Neural progenitor cell (in vitro differentiated cells): ENCODE measurements at regions not wholly inside any gene's neighbourhood (a gene's known extent, or its start where the extent isn't known, plus 50 kb on each side); places are given as distances from the start of the nearest gene placed in this dataset.

Source experiments
- DNase-seq: peaks from one replicate; pipeline ENCODE4 v3.0.0-alpha.2; 2016; ENCODE audit warnings: low spot score
- H2AFZ ChIP-seq: fragments of 200-600 bp; sonication (generic); replicated peaks from 2 replicates; pipeline ENCODE4 v1.6.1; 2016; ENCODE audit warnings: antibody characterized with exemption
- H3F3A ChIP-seq: fragments of 200-600 bp; sonication (generic); 2 replicates; pipeline ENCODE4 v1.6.1; 2016; ENCODE audit warnings: antibody characterized with exemption, low read depth
- H3K27ac ChIP-seq: fragments of 200-600 bp; sonication (generic); 2 replicates; pipeline ENCODE4 v1.5.1; 2016; ENCODE audit warnings: mild to moderate bottlenecking
- H3K27me3 ChIP-seq: fragments of 200-600 bp; sonication (generic); 2 replicates; pipeline ENCODE4 v1.6.1; 2016; ENCODE audit warnings: mild to moderate bottlenecking, moderate library complexity
- H3K36me3 ChIP-seq: fragments of 200-600 bp; sonication (generic); 2 replicates; pipeline ENCODE4 v1.5.1; 2016
- H3K4me1 ChIP-seq: fragments of 200-600 bp; sonication (generic); 2 replicates; pipeline ENCODE4 v1.6.1; 2016; ENCODE audit warnings: mixed run types
- H3K4me2 ChIP-seq: fragments of 200-600 bp; sonication (generic); 2 replicates; pipeline ENCODE4 v1.6.1; 2016
- H3K4me3 ChIP-seq: fragments of 200-600 bp; sonication (generic); 2 replicates; pipeline ENCODE4 v1.5.1; 2016
- H3K79me2 ChIP-seq: fragments of 200-600 bp; sonication (generic); 2 replicates; pipeline ENCODE4 v1.6.1; 2016; ENCODE audit warnings: low read depth
- H3K9ac ChIP-seq: fragments of 200-600 bp; sonication (generic); 2 replicates; pipeline ENCODE4 v1.6.1; 2016
- H3K9me3 ChIP-seq: fragments of 200-600 bp; sonication (generic); 2 replicates; pipeline ENCODE4 v1.5.1; 2016; ENCODE audit warnings: low read depth
- H4K20me1 ChIP-seq: fragments of 200-600 bp; sonication (generic); 2 replicates; pipeline ENCODE4 v1.6.1; 2016; ENCODE audit warnings: low read depth
- H3K27ac Mint-ChIP-seq: 3 replicates; pipeline ENCODE4 v1.8.0; 2021; ENCODE audit warnings: mixed read lengths
- H3K27me3 Mint-ChIP-seq: 2 replicates; pipeline ENCODE4 v1.8.0; 2022; ENCODE audit warnings: low read depth, mild to moderate bottlenecking, inconsistent platforms, moderate library complexity, mixed read lengths; ENCODE audit not compliant: insufficient read depth
- H3K36me3 Mint-ChIP-seq: 3 replicates; pipeline ENCODE4 v1.8.0; 2021; ENCODE audit warnings: mixed read lengths
- H3K4me1 Mint-ChIP-seq: 3 replicates; pipeline ENCODE4 v1.8.0; 2021; ENCODE audit warnings: mixed read lengths
- H3K4me3 Mint-ChIP-seq: 3 replicates; pipeline ENCODE4 v1.8.0; 2021; ENCODE audit warnings: mild to moderate bottlenecking, moderate library complexity, mixed read lengths
- H3K9me3 Mint-ChIP-seq: 3 replicates; pipeline ENCODE4 v1.8.0; 2020; ENCODE audit warnings: mixed read lengths
- EZH2 ChIP-seq: fragments of 200-600 bp; sonication (generic); IDR thresholded peaks from 2 replicates; pipeline ENCODE4 v1.6.1; 2017; ENCODE audit warnings: antibody characterized with exemption, mild to moderate bottlenecking, moderate library complexity
- EZH2phosphoT487 ChIP-seq: fragments of 200-600 bp; sonication (generic); IDR thresholded peaks from 2 replicates; pipeline ENCODE4 v1.6.1; 2017; ENCODE audit warnings: antibody characterized with exemption
- TF ChIP-seq, protein P1 (sequence below): fragments of 200-600 bp; sonication (generic); IDR thresholded peaks from 2 replicates; pipeline ENCODE4 v1.5.1; 2017; ENCODE audit warnings: antibody characterized with exemption, mild to moderate bottlenecking

DNA sequence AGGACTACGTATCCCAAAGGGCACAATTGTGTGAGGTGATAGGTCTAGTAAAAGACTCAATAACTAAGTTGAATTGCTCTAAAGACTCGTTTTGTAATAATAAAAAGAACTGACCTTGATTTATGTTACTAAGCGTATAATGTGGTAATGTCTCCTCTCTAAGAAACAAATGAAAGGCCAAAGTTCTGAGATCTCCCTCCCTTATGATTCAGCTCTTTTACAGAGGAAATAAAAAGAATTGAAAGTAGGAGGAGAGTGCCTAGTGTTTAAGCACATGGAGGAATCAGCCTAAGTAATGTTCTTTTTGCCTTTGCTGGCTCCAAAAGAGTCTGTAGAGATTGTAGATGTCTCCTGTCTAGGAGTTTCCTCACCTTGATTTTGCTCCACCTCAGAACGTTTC, 98.0 kb downstream of the ARL4A start:
- Histone ChIP-seq H4K20me1 (no peaks in the 10 kb centered on the region), H3K27me3 (no peaks in the 10 kb centered on the region), H3K79me2 (no peaks in the 10 kb centered on the region), H3K9ac (no peak overlapping the region), H3F3A (no peaks in the 10 kb centered on the region), H3K4me3 (no peak overlapping the region), H3K4me1 (no peaks in the 10 kb centered on the region), H3K4me2 (no peak overlapping the region), H3K27ac (no peak overlapping the region), H3K9me3 (no peaks in the 10 kb centered on the region), H2AFZ (no peak overlapping the region), H3K36me3 (no peaks in the 10 kb centered on the region)
- Mint-ChIP-seq H3K4me3 (no peak overlapping the region), H3K27ac (no peak overlapping the region), H3K36me3 (no peaks in the 10 kb centered on the region), H3K27me3 (no peaks in the 10 kb centered on the region), H3K9me3 (peaks cover 7% of the 10 kb centered on the region), H3K4me1 (no peaks in the 10 kb centered on the region)
- DNase-seq = no peak
- TF ChIP-seq EZH2phosphoT487 (no peak), EZH2 (no peak)
- TF ChIP-seq, protein P1, sequence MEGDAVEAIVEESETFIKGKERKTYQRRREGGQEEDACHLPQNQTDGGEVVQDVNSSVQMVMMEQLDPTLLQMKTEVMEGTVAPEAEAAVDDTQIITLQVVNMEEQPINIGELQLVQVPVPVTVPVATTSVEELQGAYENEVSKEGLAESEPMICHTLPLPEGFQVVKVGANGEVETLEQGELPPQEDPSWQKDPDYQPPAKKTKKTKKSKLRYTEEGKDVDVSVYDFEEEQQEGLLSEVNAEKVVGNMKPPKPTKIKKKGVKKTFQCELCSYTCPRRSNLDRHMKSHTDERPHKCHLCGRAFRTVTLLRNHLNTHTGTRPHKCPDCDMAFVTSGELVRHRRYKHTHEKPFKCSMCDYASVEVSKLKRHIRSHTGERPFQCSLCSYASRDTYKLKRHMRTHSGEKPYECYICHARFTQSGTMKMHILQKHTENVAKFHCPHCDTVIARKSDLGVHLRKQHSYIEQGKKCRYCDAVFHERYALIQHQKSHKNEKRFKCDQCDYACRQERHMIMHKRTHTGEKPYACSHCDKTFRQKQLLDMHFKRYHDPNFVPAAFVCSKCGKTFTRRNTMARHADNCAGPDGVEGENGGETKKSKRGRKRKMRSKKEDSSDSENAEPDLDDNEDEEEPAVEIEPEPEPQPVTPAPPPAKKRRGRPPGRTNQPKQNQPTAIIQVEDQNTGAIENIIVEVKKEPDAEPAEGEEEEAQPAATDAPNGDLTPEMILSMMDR = no peak

DNA sequence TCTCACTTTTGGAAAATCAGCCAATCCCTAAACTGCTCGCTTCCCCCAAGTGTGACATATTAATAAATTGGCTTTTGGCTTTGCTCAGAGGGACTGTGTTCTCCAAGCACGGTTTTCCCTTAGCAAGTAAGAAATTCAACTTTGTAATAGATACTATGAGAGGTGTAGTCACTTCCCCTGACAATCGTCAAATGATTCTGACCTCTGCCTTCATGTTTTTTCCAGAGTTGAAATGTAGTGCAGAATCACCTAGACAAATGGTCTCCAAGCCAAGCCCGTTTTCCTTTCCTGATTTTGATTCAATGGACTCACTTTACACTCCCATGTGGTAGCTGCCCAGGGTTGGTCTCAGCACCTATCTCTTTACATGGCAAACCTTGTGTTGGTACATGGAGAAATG, 99.1 kb downstream of the ARL4A start:
- peaks cover 7% of the 10 kb centered on the region for H3K9me3 Mint-ChIP-seq
- DNase-seq = no peak
- H3K4me1 ChIP-seq = no peaks in the 10 kb centered on the region
- no peak overlapping the region for H3K4me3 Mint-ChIP-seq
- no peak overlapping the region for H3K4me2 ChIP-seq
- no peak overlapping the region for H3K27ac Mint-ChIP-seq
- H3K27me3 ChIP-seq = no peaks in the 10 kb centered on the region
- H3K36me3 ChIP-seq = no peaks in the 10 kb centered on the region
- no peaks in the 10 kb centered on the region for H3K27me3 Mint-ChIP-seq
- TF ChIP-seq EZH2phosphoT487 (no peak), EZH2 (no peak)
- TF ChIP-seq, protein P1 = no peak
- H3K27ac ChIP-seq = no peak overlapping the region
- H3K9me3 ChIP-seq = no peaks in the 10 kb centered on the region
- H3K4me1 Mint-ChIP-seq = no peaks in the 10 kb centered on the region
- no peaks in the 10 kb centered on the region for H3F3A ChIP-seq
- H3K36me3 Mint-ChIP-seq = no peaks in the 10 kb centered on the region
- no peak overlapping the region for H3K4me3 ChIP-seq
- no peak overlapping the region for H2AFZ ChIP-seq
- H3K79me2 ChIP-seq = no peaks in the 10 kb centered on the region
- H3K9ac ChIP-seq = no peak overlapping the region
- no peaks in the 10 kb centered on the region for H4K20me1 ChIP-seq

DNA sequence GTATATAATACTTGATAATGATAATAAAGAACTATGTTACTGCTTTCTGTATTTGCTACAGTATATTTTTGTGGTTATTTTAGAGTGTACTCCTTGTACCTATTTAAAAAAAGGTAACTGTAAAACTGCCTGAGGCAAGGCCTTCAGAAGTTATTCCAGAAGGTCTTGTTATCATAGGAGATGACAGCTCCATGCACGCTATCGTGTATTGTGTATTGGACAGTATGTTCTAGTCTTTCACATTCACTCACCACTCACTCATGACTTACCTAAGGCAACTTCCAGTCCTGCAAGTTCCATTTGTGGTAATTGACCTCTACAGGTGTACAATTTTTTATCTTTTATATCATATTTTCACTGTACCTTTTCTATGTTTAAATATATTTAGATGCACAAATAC, 100.7 kb downstream of the ARL4A start:
- Histone ChIP-seq H3K27ac (no peak overlapping the region), H3K4me3 (no peak overlapping the region), H3K9me3 (no peaks in the 10 kb centered on the region), H3K4me2 (no peak overlapping the region), H3K36me3 (no peaks in the 10 kb centered on the region), H3F3A (no peaks in the 10 kb centered on the region), H4K20me1 (no peaks in the 10 kb centered on the region), H3K9ac (no peak overlapping the region), H3K27me3 (no peaks in the 10 kb centered on the region), H2AFZ (no peak overlapping the region), H3K79me2 (no peaks in the 10 kb centered on the region), H3K4me1 (no peaks in the 10 kb centered on the region)
- TF ChIP-seq EZH2 = no peak
- DNase-seq = no peak
- Mint-ChIP-seq H3K9me3 (peaks cover 7% of the 10 kb centered on the region), H3K27me3 (no peaks in the 10 kb centered on the region), H3K4me1 (no peaks in the 10 kb centered on the region), H3K36me3 (no peaks in the 10 kb centered on the region), H3K4me3 (no peak overlapping the region), H3K27ac (no peak overlapping the region)

DNA sequence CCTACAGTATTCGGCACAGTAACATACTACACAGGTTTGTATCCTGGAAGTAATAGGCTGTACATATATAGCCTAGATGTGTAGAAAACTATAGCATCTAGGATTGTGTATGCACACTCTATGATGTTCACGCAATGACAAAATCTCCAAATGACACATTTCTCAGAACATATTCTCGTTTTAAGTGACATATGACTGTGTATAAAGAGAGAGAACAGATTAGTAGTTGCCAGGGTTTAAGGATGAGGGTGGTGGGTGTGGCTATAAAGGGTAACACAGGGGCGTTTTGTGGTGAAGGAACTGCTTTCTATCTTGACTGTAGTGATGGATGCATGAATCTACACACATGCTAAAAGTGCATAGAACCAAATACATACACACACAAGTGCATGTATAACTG, 101.2 kb downstream of the ARL4A start:
- H3K4me2 ChIP-seq = no peak overlapping the region
- no peaks in the 10 kb centered on the region for H3K4me1 ChIP-seq
- TF ChIP-seq EZH2 (no peak), EZH2phosphoT487 (no peak)
- TF ChIP-seq, protein P1 = no peak
- H4K20me1 ChIP-seq = no peaks in the 10 kb centered on the region
- no peak overlapping the region for H3K9ac ChIP-seq
- H3K27ac ChIP-seq = no peak overlapping the region
- no peak overlapping the region for H3K4me3 ChIP-seq
- H3K36me3 ChIP-seq = no peaks in the 10 kb centered on the region
- H3F3A ChIP-seq = no peaks in the 10 kb centered on the region
- no peaks in the 10 kb centered on the region for H3K79me2 ChIP-seq
- H3K9me3 ChIP-seq = no peaks in the 10 kb centered on the region
- H3K27me3 ChIP-seq = no peaks in the 10 kb centered on the region
- H3K36me3 Mint-ChIP-seq = no peaks in the 10 kb centered on the region
- H3K9me3 Mint-ChIP-seq = peaks cover 7% of the 10 kb centered on the region
- H3K27me3 Mint-ChIP-seq = no peaks in the 10 kb centered on the region
- H3K4me3 Mint-ChIP-seq = no peak overlapping the region
- no peak overlapping the region for H3K27ac Mint-ChIP-seq
- no peak for DNase-seq
- H3K4me1 Mint-ChIP-seq = no peaks in the 10 kb centered on the region
- no peak overlapping the region for H2AFZ ChIP-seq
